HEK293 (cell line): ENCODE measurements at regions not wholly inside any gene's neighbourhood (a gene's known extent, or its start where the extent isn't known, plus 50 kb on each side); places are given as distances from the start of the nearest gene placed in this dataset.

Source experiments
- BCL11A ChIP-seq: fragments of 450-650 bp; formaldehyde crosslinking; IDR thresholded peaks from 2 replicates; pipeline ENCODE4 v1.5.1; 2016; ENCODE audit warnings: low read depth, missing biosample characterization, missing genetic modification characterization
- ZNF341 ChIP-seq: fragments of 450-650 bp; formaldehyde crosslinking; IDR thresholded peaks from 2 replicates; pipeline ENCODE4; 2016; ENCODE audit warnings: low read depth, missing biosample characterization, missing genetic modification characterization
- ZNF596 ChIP-seq: fragments of 450-650 bp; IDR thresholded peaks from 2 replicates; pipeline ENCODE4 v1.5.0; 2018; ENCODE audit warnings: missing biosample characterization, mild to moderate bottlenecking, missing genetic modification characterization, moderate library complexity
- ZNF658 ChIP-seq: fragments of 450-650 bp; formaldehyde crosslinking; IDR thresholded peaks from 2 replicates; pipeline ENCODE4; 2016; ENCODE audit warnings: missing biosample characterization, missing genetic modification characterization
- TF ChIP-seq, protein P1 (sequence below): fragments of 450-650 bp; formaldehyde crosslinking; IDR thresholded peaks from 2 replicates; pipeline ENCODE4 v1.5.1; 2016; ENCODE audit warnings: missing biosample characterization, missing genetic modification characterization, low read depth

- TF ChIP-seq ZNF658 (tag by site-specific recombination) (no peak), ZNF341 (no peak), ZNF596 (tag by site-specific recombination) (no peak), BCL11A (no peak)
- TF ChIP-seq, protein P1, sequence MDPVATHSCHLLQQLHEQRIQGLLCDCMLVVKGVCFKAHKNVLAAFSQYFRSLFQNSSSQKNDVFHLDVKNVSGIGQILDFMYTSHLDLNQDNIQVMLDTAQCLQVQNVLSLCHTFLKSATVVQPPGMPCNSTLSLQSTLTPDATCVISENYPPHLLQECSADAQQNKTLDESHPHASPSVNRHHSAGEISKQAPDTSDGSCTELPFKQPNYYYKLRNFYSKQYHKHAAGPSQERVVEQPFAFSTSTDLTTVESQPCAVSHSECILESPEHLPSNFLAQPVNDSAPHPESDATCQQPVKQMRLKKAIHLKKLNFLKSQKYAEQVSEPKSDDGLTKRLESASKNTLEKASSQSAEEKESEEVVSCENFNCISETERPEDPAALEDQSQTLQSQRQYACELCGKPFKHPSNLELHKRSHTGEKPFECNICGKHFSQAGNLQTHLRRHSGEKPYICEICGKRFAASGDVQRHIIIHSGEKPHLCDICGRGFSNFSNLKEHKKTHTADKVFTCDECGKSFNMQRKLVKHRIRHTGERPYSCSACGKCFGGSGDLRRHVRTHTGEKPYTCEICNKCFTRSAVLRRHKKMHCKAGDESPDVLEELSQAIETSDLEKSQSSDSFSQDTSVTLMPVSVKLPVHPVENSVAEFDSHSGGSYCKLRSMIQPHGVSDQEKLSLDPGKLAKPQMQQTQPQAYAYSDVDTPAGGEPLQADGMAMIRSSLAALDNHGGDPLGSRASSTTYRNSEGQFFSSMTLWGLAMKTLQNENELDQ (tag by site-specific recombination): no peak
Measured at GRCh38 chr11:119934267-119934666, 203.6 kb downstream of the TRIM29 start.
